ENCODE measurements at regions not wholly inside any gene's neighbourhood (a gene's known extent, or its start where the extent isn't known, plus 50 kb on each side); places are given as distances from the start of the nearest gene placed in this dataset.
A peak's percentile ranks its signal among the peaks of the same experiment; 100 is the strongest.

DNA sequence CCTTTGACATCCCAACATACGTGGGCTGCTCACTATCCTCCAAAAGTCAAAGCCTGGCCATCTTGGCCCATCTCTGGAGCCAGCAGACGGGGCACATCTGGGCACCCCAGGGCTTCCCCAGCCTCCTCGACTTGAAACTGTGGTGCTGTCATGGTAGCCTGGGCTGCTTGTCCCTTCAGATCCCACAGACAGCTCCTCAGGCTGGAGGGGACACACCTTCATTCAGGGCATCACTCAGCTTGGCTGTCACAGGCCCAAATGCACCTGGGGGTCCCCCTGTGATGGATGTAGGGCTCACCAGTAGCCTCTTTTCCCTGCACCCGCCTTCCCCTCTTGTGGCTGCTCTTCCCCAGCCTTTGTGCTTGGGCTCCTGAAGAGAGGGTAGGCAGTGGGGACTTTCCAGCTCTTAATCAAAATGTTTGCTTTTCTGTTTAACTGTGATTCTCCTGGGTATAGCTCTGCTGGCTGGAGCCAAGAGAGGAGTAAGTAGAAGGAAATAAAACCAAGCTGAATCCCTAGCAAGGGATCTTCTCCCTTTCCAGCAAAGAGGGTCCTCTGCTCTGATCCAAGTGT, 92.3 kb downstream of the GYPC start:
- no peak for DNase-seq

DNA sequence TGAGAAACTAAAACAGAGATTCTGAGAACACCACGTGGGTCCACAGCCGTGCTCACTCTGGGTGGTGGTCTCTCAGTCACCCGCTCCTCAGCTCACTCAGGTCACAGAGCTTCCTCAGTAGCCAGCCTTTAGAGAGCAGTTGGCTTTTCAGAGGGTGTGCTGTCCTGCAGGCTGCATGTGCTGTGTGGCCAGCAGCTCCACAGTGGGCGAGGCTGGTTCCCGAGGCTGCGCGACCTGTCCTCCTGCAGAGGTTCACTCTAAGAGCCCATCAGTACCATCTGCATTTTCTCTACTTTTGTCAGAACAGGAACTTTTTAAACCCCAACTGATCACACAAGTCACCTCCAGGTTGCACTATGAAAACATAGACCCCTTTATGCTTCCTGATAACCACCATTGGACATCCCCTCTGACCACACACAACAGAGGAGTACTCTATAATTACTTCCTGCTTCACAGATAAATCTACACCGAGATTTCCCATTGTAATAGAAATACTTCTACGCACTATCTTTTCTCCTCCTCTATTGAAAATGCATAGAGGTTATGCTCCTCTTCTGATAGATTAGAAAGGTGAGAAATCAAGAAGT, 93.1 kb downstream of the GYPC start:
- no peak for DNase-seq

DNA sequence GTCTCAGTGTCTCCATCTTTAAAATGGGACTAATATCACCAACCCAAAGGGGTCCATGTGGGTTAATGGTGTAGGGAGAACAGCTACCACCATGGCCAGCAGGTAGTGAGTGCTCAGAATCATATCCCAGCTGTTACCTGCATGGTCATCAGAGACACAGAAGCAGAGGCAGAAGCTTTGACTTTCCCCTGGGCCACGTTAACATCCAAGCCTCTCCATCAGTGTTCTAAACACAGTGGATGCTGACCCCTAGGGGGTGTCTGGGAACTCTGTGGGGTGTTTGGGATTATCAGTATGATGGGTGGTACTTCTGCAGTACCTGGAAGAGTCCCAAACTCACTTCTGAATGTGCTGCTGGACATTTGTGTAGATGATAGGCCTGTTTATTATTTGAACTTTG, 93.6 kb downstream of the GYPC start:
- DNase-seq, result no peak

DNA sequence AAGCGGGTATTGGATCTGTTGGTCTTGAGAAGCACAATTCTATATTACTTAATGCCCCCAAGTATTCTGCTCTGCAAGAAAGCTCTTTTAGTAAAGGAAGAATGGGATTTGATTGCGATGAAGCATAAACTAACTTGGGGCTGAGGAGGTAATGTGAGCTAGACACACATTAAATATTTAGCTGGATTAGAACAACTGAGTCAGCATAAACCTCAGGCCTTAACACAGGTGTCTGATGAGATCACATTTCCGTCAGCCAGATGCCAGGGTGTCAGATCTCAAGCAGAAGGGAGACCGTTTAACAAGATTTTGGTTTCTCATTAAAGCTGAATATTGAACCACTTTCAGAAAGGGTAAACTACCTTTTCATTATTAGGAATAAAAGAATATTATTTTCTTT, 94.5 kb downstream of the GYPC start:
- DNase-seq, result no peak

DNA sequence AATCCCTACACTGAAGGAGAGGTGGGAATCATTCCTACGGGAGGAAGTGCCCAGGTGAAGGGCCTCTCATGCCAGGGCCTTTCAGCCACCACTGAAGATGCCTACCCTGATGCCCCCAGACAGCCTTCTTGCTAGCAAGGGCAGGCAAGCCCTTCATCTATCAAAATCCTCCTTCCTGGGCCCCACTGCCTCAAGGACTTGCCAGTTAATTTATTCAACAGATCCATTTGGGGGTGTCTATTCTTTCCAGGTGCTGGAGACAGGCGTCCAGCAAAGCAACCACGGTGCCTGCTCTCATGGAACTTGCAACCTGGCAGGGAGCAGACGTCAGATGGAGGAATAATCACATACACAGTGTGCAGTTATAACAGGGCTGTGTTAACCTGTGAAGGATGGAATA, 95.5 kb downstream of the GYPC start:
- DNase-seq, result no peak

DNA sequence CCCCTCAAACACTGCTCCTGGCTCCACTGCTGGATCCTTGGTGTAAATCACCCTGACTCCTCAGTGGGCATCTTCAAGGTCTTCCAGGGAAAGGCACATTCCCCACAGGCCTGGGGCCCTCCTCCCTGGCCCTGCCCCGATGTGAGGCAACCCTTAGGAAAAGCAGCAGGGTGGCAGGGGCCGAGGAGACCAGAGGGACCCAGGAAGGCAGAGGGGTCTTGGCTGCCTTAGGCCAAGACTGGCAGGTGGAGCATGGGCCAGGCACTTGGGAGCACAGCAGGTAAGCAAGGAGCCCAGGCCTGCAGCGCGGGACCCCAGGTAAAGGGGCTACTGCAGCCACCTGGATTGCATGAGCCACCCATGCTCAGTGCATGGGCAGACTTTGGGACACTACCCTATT, 96.9 kb downstream of the GYPC start:
- DNase-seq, result no peak

DNA sequence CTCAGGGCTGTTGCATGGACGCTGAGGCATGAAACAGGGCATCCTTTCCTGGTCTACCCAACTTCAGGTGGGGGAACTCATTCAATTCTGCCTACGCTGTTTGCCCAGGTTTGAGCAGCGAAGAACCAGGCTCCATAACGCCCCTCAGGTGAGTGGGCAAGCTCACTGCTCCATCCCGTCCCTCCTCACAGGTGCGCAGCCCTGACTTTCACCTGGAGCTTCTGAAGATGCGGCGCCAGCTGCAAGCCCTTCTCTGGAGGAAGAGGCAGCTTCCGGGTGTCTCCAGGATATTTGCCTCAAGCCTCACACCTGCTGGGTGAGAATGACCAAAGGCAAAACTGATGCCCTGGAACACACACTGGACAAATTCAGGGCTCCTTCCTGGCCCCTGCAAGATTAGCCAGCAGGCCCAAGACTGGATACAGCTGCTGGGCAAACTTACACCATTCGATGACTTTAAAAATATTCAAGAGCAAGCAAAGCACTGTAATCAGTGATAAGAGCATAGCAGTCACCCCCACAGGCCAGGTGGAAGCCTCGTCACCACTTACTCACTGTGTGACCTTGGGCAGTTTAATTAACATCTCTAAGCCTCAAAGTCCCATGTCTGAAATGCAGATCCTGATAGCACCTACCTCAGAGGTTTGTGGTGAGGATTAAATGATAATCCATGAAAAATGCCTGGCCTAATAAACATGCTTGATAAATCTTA, 97.7 kb downstream of the GYPC start:
- DNase-seq, result no peak

DNA sequence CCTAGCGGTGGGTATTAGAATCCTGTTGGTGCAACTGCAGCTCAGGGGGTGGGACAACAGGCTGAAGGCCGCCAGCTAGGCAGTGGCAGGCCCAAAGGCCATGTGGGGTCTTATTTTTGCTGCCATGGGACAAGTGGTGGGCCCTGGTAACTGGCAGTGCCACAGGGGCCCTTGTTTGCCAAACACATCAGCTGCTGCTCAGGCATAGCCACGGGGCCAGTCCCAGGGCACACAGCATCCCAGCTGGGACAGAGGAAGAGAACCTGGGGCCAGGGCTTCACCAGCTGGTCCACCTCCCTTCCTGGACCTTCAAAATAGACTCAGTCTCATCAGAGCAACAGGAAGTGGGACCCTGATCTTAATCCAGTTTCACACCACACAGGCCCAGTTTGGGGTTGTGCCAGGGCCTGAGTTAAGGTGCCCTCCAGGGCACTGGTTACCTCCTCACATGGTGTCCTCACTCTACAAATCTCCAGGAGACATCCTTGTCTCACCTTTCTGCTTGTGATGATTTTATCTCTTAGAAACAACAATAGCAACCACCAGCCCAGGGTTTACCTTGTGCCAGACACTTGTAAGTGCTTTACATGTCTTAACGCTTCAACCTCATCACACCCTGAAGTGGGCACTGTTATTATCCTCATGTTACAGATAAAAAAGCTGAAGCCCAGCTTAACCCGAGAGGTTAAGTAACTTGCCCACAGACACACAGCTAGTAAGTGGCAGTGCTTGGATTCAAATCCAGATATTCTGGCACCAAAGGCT, 98.5 kb downstream of the GYPC start:
- DNase-seq, result no peak

DNA sequence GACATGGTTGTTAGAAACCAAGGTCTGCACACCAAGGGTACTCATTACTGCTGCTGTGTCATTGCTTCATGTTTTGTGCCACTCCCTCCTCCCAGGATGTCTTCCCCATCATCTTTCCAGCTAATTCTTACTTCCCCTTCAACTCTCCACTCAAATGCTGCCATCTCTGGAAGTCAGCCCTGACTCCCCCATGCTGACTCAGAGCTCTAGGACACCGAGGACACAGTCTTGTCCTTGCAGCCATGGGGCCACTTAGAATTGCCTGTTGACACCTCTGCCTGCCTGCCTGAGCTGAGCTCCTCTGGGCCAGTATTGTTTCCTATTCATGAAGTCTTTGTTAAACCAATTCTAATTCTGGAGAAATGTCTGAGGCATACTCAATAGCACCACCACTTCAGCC, 100.2 kb downstream of the GYPC start:
- DNase-seq, result no peak

DNA sequence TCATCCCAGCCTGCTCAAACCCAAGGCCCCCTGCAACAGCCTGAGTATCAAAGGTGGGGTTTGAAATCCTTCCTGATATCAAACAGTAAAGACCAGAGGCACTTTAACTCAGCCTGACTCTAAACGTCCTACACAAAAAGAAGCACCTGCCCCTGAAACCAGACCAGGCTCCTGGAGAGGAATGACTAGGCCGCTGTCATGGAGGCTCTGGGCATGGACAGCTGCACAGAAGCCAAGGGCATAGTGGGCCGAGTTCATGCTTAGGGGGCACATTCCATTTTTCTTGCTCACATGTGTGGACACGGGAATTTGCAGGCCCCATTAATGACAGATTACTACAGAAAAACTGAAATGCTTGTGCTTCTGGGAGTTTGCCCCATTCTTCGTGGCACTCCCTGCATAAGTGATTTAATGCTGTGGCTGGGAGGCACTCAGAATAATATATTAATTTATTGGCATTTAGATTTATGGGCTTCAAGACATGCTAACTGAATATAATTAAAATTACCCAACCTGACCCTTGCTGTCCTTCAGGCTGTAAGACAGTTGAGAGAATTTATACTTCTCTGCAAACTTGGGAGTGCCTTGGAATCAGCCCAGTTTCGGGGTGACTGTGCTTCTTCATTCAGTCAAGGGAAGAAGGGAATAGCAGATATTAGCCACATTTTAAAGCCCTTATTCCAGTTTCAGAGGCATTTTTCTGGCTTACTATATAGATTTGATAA, 105.5 kb downstream of the GYPC start:
- DNase-seq, result no peak

DNA sequence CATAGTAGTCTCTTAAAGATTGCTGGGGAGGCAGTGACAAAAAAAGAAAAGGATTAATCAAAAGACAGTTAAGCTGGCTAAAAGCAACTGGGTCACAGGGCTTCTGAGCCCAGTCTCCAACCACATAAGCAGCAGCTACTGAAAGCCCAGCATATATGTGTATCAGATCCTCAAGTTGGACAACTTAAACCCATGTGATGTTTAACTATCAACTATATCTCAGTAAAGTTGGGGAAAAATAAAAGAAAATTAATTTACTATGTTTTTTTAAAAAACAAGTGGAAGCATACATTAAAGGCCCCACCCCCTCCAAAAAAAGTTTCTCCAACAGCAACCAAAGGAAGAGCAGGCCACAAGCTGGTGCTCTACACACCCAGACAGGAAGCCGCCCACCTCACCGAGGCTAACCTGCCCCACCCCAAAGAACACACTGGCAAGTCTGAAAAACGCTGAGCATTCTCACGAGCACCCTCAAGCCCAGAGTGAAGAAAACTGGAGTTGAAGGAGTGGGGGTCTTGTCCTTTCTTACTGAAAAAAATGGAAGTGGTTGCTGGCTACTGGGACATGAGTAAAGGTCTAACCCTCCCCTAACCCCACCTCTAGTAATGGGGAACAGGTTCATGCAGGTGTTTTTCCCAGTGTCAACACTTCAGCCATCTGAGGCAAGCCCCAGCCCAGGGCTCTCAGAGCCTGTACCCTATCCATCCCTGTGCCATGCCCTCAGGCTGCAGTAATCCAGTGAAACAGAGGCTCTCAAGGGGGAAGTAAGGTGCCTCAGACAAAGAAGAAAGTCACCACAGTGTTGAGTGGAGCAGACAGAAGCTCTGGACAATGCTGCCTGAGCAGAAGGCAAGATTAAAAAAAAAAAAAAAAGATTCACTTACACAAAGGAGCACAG, 106.3 kb downstream of the GYPC start:
- DNase-seq, result peak; percentile 43

DNA sequence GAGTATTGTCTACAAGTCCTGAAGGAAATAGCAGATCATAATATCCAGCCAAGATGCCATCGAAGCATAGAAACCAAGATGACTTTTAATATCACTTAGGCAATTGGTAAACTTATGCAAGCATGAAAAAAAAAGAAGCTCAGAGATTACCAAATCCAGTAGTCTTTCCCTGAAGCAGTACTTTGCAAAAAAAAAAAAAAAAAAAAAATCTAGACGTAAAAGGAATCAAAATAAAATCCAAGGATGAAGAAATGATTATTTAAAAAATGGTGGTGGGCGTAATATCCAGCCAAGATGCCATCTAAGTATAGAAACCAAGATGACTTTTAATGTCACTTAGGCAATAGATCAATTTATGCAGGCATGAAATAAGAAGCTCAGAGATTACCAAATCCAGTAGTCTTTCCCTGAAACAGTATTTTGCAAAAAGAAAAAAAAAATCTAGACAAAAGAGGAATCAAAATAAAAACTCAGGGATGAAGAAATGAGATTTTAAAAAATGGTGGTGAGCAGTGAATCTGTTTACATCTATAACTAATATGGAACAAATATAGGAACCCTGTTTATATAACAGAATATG, 108.8 kb downstream of the GYPC start:
- no peak for DNase-seq

DNA sequence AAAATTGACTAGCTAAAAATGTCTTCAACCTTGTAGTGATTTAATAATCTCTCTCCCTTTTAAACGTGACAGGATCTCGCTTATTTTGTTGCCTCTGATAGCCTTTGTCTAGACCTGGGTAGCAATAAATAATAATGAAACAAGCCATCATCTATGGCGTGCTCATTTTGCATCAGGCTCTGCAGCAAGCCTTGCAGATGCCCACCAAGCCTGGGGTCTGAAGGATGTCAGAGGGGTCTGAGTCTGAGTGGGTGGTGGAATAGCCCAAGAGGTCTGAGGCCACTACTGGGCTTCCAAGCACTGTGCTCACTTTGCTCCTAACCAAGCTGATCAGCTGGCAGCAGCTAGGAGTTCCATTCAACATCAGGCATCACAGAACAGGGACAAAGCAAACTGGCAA, 109.4 kb downstream of the GYPC start:
- DNase-seq, result no peak

DNA sequence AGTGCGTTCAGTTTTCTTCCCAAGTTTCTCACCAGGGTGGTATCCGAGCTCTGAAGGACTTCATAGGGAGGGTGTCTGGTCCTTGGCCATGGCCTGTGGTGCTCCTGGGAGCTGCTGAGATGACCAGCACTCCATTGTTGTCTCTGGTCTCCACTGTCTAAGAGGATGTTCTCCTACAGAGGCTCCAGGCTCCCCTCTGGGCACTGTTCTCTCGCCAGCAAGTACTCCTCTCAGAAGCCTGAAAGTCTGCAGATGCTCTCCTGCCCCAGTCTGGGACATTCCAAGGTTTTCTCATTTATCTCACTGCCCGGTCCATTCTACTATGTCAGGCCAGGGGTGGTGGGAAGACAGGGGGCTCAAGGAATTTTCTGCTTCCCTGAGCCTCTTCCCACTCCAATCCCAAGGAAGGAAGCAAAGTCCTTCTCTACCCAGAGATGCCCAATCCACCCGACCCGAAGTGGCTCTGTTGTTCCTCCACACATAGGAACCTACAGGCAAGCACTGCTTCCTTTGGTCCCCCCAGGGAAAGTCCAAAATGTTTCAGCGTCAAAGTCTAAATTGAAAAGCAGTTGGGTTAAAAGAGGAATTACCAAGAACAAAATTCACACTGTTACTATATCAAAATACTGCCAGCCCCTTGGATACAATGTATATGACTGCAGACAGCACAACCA, 110.5 kb downstream of the GYPC start:
- DNase-seq, result no peak

DNA sequence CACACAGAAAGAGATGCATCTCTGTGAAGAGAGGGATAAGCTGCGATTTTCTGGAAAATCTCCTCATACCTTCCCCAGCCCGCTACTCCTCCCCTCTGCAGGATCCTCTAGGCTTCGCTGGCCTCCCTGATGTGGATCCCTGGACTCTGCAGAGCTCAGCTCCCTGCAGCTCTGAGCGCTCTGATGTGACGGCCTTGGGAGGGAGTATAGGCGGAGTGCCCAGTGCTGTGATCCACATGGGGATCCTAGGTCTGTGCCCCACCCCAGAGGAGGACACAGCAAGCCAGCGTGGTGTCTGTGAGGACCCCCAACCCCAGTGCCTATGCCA, 111.0 kb downstream of the GYPC start:
- DNase-seq, result no peak

DNA sequence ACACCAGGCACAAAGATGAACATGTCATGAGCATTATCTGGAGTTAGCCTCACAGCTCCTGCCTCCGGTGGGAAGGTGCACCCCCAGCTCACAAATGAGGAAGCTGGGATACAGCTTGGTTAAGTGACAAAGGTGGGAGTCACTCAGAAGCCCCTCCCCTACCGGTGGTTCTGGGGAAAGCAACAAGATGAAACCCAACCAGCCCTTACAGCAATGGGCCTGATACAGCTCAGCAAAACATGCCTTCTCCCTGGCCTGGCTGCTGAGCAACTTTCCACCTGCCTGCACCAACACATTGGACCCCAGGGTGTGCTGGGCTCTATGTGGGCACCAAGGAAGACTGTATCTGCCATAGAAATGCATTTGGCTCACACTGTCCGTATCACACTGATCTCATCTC, 113.2 kb downstream of the GYPC start:
- DNase-seq, result no peak

DNA sequence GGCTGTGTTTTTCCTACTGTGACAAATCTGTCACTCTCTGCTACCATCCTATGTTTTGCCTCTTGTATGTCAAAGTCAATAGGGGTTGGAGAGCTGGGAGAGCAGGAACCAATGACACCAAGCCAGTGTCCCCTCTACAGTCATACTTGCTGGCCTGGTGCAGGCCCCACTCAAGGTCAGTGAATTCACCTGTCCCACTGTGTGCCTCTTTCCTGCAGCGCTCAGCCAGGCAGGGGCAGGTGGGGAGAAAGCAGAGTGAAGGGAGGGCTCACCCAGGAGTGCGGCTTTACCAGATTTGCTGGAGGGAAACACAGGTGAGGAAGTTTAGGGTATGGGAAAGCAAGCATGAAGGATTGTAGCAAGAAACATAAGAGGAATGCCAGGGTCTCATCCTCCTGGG, 114.5 kb downstream of the GYPC start:
- DNase-seq, result no peak

DNA sequence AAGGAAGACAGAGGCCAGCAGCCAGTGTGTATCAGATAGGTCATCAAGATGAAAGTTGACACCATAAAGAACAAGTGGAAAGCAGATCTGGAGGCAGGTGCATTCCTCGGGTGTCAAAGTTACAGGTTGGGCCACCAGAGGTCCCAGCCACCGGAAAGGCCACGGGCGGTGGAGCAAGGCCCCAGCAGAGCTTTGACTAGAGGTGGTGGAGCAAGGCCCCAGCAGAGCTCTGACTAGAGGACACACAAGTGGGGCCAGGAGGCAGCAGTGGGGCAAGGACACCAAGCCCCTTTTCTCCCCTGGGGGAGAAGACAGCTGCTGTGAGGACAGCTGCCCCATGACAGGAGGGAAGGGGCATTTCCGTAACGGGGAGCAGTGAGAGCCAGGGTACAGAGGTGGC, 115.1 kb downstream of the GYPC start:
- no peak for DNase-seq

DNA sequence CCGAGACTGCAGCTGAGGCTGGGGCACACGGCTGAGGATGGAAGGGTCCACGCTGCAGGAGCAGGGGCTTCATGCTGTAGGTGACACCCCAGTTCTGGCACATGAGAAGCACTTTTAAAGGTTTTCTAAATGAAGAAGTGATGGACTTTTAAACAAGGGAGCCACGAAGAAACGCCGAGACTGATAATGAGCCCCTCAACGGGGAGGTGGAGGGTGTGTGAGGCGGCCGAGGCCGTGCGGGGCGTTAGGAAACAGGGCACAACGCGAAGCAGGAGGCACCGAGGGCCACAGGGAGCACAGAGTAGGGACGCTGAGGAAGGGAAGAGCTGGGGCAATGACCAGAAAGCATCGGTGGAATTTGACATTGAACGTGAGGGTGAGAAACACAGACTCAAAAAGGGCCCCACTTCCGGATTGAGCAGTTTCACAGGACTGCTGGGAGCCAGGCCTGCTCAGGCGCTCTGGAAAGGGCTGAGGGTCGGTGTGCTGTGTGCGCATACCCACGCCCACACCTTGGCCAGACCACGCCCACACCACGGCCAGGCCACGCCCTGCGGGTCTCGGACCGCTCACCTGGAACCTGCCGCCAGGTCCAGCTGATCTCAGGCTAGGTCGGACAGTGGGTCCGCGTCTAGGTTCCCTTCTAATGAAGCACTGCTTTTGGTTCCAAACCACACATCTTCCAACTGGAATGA, 115.7 kb downstream of the GYPC start:
- no peak for DNase-seq

DNA sequence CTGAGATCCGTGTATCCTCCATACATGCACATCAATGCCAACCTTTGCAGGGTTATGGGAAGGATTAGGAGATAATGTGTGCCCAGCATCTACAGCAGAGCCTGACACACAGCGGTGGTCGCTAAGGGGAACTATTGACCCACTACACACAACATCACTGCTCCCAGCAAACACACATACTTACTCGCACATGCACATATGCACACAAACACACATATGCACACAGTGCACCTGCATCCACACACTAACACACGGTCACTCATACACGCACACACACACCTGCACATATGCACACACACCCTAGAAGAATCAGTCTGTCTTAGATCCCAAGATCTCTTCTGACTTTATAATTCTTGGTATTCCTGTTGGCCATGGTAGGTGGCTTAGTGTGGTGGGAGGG, 118.3 kb downstream of the GYPC start:
- no peak for DNase-seq

DNA sequence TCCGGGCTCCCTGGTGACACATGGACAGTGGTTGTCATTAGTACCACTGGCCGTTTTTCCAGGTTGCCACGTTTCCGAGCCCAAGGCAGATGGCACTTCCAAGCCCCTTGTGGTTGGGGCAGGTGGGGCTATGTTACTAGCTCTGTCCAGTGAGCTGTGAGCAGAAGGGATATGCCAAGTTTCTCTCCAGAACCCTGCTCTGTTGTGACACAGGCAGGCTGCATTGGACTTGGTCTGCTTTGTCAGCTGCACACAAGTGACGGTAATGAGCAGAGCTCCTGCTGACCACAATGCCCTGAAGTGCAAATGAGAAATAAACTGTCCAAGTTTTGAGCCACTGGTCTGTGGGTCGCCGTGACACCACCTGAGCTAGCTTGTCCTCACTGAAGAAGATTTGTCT, 118.8 kb downstream of the GYPC start:
- no peak for DNase-seq

Data from activated CD4-positive, alpha-beta T cell treated with anti-CD3 and anti-CD28 coated beads for 48 hours (primary cell).